SHP77 treated with DMSO at 0.1 percent for 48 hours (cell line): ENCODE measurements at regions not wholly inside any gene's neighbourhood (a gene's known extent, or its start where the extent isn't known, plus 50 kb on each side); places are given as distances from the start of the nearest gene placed in this dataset.

Experiments used
- DNase-seq: peaks from one replicate; lab custom pipeline; 2025; lab: John Stamatoyannopoulos, UW

DNA sequence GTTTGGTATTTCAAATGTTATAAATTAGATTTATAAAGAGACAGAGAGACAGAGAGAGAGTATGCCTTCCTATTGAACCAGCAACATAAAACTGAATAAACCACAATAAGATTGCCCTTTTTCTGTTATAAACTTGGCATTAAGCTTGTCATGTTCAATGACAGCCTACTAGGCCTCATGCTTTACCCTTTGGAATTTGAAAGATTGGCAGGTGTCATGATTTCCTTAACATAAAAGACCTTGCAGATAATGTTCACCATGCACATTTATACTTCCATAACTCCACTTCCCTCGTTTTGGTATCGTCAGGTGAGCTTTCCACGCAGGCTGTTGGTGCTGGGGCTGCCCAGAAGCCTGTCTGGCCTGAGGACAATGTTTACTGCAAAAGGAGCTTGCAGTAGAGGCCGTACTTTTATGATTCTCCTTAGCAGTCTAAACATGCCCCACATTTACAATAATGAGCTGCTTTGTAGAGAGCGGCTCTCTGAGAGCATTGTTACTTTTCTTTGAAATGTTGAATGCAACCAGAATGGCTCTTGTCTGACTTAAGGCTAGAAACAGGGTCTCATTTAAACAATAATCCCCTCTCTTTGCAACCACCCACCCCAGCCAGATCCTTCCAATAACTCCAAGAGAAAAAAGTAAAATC lies 379.1 kb upstream of the ATP5MC3 start:
- no peak for DNase-seq

- no peak for DNase-seq
Observed at GRCh38 chr2:175559613-175560012, 378.1 kb upstream of the ATP5MC3 start.

- no peak for DNase-seq
Observed at GRCh38 chr2:175557810-175558377, 376.4 kb upstream of the ATP5MC3 start.

DNA sequence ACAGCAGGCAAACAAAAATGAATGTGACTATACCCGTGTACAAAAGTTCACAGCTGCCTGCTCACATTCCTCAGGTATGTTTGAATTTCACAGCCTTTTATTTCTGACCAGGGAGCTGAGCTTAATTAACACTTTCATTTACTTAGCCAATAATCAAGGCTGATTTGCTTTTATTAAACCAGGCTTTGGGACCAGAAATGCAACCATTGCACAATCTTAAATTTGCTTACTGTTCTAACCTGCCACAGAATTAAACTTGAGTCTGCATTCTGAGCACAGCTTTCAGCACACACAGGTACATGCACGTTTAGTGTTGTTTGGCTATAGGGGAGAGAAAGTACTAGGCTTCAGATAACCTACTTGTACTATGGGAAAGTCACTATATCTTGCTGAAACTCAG lies 372.4 kb upstream of the ATP5MC3 start:
- DNase-seq: no peak

DNA sequence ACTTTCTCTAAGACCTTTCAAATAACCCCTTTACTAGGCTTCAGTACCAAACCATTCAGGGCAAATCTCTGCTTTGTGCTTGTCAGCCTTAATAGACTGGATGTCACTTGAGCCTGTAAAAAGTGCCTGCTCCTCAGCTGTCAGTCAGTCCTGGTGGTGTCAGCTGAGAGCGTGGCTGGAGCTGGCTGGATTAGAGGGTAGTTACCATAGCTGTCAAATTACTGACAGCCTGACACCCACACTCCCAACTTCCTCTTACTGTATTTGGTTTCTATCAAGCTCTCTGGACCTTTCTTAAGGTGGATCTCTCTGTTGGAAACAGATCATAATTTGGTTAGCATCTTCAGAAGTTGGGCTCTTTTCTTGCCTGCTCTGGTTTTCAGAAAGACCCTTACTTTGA lies 371.4 kb upstream of the ATP5MC3 start:
- DNase-seq: no peak

GRCh38 chr2:175540421-175540820 lies 358.9 kb upstream of the ATP5MC3 start:
- DNase-seq: no peak

DNA sequence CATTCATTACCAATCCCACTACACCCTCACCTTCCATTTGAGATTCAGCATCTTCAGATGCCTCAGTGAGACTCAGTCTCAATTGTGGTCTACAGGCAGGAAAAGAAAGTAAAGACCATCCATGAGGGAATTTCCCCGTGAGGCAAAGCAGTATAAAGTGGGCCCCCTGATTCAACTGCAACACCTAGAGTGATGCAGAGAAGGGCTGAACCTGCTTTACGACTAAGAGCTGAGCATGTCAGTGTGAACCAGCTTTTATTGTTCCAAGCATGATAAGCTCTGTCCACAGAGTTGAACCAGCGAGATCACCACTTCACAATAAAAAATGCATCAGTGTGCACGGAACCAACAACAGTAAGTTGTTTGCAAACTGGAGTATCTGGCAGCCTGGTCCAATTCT lies 357.6 kb upstream of the ATP5MC3 start:
- DNase-seq: no peak

- no peak for DNase-seq
Observed at GRCh38 chr2:175536059-175536458, 354.5 kb upstream of the ATP5MC3 start.

DNA sequence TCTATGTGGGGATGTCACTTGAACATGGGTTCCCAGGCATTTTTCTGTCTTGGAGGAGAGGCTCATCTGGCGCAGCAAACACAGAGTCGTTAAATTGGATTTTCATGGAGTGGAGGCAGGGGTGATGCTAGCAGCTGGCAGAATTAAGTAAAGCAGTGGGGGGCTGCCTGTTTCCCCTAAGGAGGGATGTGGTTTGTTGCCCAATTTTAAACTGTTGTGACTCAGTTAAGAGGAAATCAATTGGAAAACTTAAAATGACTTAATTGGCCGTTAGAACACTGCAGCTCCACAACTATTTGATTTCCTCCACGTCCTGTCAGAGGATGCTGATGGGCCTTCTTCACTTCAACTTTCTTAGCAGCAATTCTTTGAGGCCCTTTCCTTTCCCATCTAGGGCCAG lies 354.1 kb upstream of the ATP5MC3 start:
- DNase-seq: no peak

DNA sequence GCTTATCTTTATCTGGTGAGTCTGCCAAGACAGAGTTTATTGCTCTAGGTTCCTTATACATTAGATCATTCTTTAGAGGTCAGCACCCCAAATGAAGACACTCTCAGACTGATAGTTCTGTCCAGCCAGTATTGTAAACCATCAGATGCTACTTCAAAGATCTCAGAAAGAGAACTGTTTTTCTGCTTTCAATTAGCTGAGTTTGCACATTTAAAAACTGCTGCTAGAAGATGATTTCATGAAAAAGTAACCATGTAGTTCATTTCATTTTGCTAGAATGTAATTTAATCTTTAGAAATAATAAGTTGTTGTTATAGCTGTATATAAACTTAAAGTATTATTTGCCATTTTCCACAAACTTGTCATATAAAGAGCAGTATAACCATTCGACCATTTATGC lies 344.5 kb upstream of the ATP5MC3 start:
- DNase-seq: no peak

DNA sequence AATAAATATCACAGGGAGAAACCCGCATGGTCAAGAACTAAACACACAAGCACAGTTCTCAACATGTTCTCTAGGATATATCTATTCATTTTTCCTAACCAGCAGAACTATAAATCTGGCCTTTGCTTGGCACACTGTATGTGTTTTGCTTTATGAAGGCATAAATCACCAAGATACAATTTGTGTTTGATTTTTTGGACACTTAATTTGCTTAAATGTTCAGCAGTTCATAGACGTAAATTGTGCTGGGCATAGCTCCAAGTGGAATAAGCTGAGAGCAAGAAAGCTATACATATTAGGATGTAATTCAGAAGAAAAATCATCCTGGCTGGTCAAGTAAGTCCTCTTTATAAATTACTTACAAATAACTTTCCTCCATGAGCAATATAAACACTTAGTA lies 341.5 kb upstream of the ATP5MC3 start:
- DNase-seq: no peak

DNA sequence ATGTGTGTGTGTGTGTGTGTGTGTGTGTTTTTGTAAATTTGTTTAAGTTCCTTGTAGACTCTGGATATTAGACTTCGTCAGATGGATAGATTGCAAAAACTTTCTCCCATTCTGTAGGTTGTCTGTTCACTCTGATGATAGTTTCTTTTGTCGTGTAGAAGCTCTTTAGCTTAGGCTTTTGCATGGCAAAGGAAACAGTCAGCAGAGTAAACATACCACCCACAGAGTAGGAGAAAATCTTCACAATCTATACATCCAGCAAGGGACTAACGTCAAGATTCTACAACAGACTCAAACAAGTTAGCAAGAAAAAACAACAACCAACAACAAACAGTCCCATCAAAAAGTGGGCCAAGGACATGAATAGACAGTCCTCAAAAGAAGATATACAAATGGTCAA lies 336.7 kb upstream of the ATP5MC3 start:
- DNase-seq: no peak

DNA sequence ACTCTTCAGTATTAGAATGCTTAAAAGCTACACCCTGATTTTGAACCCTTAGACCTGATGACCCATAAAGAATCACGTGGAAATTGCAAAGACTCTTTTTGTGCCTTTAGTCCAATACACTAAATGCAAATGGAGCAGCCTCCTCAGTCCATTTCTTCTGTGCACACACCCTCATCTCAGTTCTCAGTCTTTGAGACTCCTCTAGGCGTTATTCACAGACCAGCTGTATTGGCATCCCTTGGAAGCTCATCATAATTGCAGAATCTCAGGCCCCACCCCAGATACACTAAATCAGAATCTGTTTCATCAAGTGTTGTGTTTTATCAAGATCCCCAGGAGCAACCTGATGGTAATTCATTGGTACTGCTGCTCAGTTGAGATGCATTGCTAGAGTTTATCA lies 335.0 kb upstream of the ATP5MC3 start:
- no peak for DNase-seq

DNA sequence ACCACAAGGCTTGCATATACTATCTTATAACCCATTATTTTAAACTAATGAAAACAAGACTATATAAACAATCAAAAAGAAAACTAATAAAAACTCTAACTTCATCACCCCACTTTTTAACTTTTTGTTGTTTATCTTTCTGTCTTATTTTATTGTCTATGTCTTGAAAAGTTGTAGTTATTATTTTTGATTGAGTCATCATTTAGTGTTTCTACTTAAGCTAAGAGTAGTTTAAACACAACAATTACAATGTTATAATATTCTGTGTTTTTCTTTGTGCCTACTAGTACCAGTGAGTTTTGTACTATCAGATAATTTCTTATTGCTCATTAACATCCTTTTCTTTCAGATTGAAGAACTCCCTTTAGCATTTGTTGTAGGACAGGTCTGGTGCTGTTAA lies 318.7 kb upstream of the ATP5MC3 start:
- DNase-seq: no peak

DNA sequence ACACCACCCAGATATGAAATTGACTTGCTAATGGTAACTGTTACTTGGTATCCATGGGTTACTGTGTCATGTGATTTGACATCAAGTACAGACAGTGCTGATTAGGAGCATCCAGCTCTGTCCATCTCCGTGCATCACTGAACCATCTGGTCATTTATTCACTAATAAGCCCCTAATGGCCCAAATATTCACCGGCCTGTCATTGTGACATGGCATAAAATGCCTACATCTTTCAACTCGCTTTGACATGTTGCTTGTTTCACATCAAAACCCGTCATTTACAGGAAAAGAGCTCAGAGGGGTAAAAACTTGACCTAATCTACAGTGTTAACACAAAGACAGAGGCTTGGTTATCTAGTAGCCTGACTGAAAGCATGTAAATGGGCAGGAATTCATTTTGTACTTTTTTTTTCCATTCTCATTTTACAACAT lies 308.9 kb upstream of the ATP5MC3 start:
- DNase-seq: no peak

GRCh38 chr2:175478096-175478768 lies 296.7 kb upstream of the ATP5MC3 start:
- DNase-seq: no peak

DNA sequence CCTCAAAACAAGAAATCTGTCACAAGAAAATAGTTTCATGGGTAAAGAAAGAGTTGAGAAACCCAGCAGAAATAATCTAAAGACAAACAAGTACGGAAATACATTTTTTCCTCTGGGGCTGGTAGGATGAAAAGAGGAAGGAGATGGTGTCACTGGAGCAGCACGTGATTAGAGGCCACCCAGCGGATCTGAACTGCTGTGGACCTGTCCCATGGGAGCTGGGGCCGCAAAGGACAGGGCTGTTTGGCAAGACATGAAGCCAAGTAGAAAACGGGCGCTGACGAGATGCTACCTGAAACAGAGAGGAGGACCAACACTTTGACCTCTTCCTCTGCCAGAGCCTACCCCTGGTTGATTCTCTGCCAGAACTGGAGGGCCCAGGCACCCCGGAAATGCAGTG lies 295.4 kb upstream of the ATP5MC3 start:
- DNase-seq: no peak

GRCh38 chr2:175476374-175476773 lies 294.9 kb upstream of the ATP5MC3 start:
- DNase-seq: no peak

GRCh38 chr2:175475130-175475529 lies 293.6 kb upstream of the ATP5MC3 start:
- DNase-seq: no peak

GRCh38 chr2:175468431-175469098 lies 287.1 kb upstream of the ATP5MC3 start:
- DNase-seq: no peak

DNA sequence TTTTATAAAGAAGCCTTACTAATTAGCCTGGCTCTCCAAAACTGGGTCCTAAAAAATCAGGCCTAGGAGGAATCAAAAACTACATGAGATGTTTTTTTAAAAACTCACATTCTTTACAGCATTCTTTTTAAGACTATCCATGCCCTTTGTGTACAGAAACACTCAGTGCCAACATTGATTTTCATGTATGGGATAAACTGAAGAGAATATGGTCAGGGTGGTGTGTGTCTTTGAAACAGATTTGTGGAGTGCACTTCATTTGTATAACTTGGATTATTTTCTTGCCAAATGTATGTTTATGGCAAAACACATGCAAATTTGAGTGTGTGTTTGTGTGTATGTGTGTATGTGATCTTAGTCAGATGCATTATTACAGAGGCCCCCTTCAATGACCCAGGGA lies 283.6 kb upstream of the ATP5MC3 start:
- no peak for DNase-seq

DNA sequence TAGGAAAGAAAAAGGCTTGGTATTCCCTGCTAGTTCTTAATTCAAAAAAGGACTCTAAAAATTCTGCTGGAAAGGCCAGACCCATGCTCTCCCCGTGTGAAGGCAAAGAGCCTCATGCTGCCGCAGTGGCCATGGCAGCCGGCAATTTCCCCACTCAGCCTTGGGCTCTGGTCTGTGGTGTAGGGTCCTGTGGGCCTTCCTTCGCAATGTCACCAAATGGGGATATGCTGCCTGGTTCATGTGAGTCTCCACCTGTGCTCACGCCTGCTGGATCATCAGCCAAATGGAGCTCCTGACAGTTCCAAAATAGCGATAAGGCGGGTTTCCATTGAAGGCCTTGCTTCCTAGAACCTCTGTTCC lies 282.8 kb upstream of the ATP5MC3 start:
- no peak for DNase-seq

DNA sequence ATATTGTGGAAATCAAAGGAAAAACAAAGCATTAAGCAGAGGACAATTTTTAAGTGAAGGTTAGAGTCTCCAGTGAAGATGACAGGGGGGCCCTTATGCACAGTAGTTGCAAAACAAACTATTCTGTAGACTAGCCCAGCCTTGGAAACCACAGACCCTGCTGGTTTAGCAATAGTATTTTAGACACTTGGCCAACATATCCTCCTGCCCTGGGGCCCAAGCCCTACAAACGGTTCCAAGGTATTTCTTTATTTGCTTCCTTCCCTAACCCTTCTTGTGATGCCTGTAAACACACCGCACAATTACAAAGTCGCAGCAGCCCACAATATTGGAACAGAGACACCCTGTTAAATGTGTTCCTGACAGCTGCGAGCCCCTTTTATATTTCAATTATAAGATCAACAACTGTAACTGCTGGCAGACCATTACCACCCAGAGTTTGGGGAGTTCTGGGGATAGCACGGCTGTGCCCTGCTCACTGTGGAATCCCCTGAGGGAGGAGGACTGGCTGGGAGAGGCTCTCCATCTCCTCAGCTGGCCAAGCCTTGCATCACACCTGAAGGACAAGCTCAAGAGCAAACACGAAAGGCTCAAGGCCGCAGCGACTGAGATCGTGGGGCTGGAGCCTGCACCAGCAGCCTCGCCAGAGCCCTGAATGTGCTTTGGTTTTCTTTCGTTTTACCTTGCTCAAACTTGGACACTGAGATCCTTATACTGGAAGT lies 282.2 kb upstream of the ATP5MC3 start:
- no peak for DNase-seq
